Nucleus accumbens (tissue), 56 donors: ENCODE measurements at regions not wholly inside any gene's neighbourhood (a gene's known extent, or its start where the extent isn't known, plus 50 kb on each side); places are given as distances from the start of the nearest gene placed in this dataset.
"Not testable (repeated sequence)": the region's sequence is repeated elsewhere in the genome, so short reads cannot be mapped to it uniquely, and the experiment has no call there.

ENCODE experiments used
- DNase-seq, 56 donors: peaks; one replicate each; lab custom pipeline; 2025; lab: John Stamatoyannopoulos, UW

GRCh38 chr12:84507956-84508850, 404.4 kb downstream of the SLC6A15 start:
- no peak for DNase-seq

- no peak for DNase-seq
Observed at GRCh38 chr12:84506282-84506681, 406.3 kb downstream of the SLC6A15 start.

GRCh38 chr12:84502907-84503787, 409.5 kb downstream of the SLC6A15 start:
- peak in 27 of 56 donors; percentile 0 to 56 (median 8) for DNase-seq

- no peak for DNase-seq
Observed at GRCh38 chr12:84502180-84502860, 410.3 kb downstream of the SLC6A15 start.

GRCh38 chr12:84497819-84498218, 414.8 kb downstream of the SLC6A15 start:
- DNase-seq, result peak in 3 of 56 donors; percentile 1 to 36 (median 3)

- DNase-seq, result no peak
Observed at GRCh38 chr12:84495711-84496110, 416.9 kb downstream of the SLC6A15 start.

GRCh38 chr12:84492351-84492883, 420.2 kb downstream of the SLC6A15 start:
- DNase-seq, result no peak

GRCh38 chr12:84484798-84485197, 427.8 kb downstream of the SLC6A15 start:
- no peak for DNase-seq

- DNase-seq, result no peak
Observed at GRCh38 chr12:84480803-84481202, 431.8 kb downstream of the SLC6A15 start.

GRCh38 chr12:84470361-84470760, 442.2 kb downstream of the SLC6A15 start:
- DNase-seq, result no peak

GRCh38 chr12:84464616-84465015, 448.0 kb downstream of the SLC6A15 start:
- DNase-seq, result no peak

- DNase-seq, result no peak
Observed at GRCh38 chr12:84463741-84464495, 448.7 kb downstream of the SLC6A15 start.

GRCh38 chr12:84455598-84455997, 457.0 kb downstream of the SLC6A15 start:
- no peak for DNase-seq

- DNase-seq, result not testable (repeated sequence)
Observed at GRCh38 chr12:84446478-84446877, 466.1 kb downstream of the SLC6A15 start.

- DNase-seq, result no peak
Observed at GRCh38 chr12:84436134-84436533, 476.5 kb downstream of the SLC6A15 start.

GRCh38 chr12:84435682-84436081, 476.9 kb downstream of the SLC6A15 start:
- DNase-seq, result no peak

GRCh38 chr12:84422340-84422739, 490.3 kb downstream of the SLC6A15 start:
- no peak for DNase-seq

GRCh38 chr12:84421103-84421502, 491.5 kb downstream of the SLC6A15 start:
- DNase-seq, result no peak

GRCh38 chr12:84416626-84417025, 496.0 kb downstream of the SLC6A15 start:
- DNase-seq, result no peak

GRCh38 chr12:84415946-84416345, 496.7 kb downstream of the SLC6A15 start:
- no peak for DNase-seq
